CD14-positive monocyte (primary cell): ENCODE measurements at regions not wholly inside any gene's neighbourhood (a gene's known extent, or its start where the extent isn't known, plus 50 kb on each side); places are given as distances from the start of the nearest gene placed in this dataset.

ENCODE experiments used
- DNase-seq, 3 donors: peaks; one replicate each; pipeline ENCODE4 v3.0.0-alpha.2; 2011 to 2022
- H2AFZ ChIP-seq: 2 replicates; pipeline ENCODE4 v1.6.0; 2012; ENCODE audit warnings: mild to moderate bottlenecking, low read depth, low read length, inconsistent platforms; ENCODE audit not compliant: insufficient read depth, poor library complexity, severe bottlenecking
- H3K27ac ChIP-seq, 2 donors: 1 replicate in 1 of 2; 2 replicates in 1 of 2; pipeline ENCODE4 v1.5.1; 2012 to 2013; ENCODE audit warnings: low read length in 2 of 2, control low read depth in 1 of 2, inconsistent platforms in 1 of 2, low read depth in 1 of 2, mild to moderate bottlenecking in 1 of 2
- H3K27me3 ChIP-seq, 2 donors: one replicate each; pipeline versions ENCODE4 v1.6.0 to v1.6.1; 2011 to 2013; ENCODE audit warnings: low read length in 2 of 2; ENCODE audit not compliant: control insufficient read depth in 2 of 2, insufficient read depth in 2 of 2
- H3K36me3 ChIP-seq, 2 donors: replicated peaks in 1 of 2; 1 replicate in 1 of 2; 2 replicates in 1 of 2; pipeline versions ENCODE4 v1.5.1 to v1.6.1; 2012 to 2013; ENCODE audit warnings: low read length in 2 of 2, control low read depth in 1 of 2, inconsistent platforms in 1 of 2, mild to moderate bottlenecking in 1 of 2; ENCODE audit not compliant: insufficient read depth in 2 of 2, control insufficient read depth in 1 of 2
- H3K4me1 ChIP-seq, 2 donors: 1 replicate in 1 of 2; 2 replicates in 1 of 2; pipeline versions ENCODE4 v1.5.1 to v1.6.1; 2012 to 2013; ENCODE audit warnings: low read length in 2 of 2, control low read depth in 1 of 2, inconsistent platforms in 1 of 2, mild to moderate bottlenecking in 1 of 2, moderate library complexity in 1 of 2; ENCODE audit not compliant: insufficient read depth in 2 of 2, control insufficient read depth in 1 of 2
- H3K4me2 ChIP-seq: replicated peaks from 2 replicates; pipeline ENCODE3; 2012; ENCODE audit warnings: low read length, moderate library complexity, mild to moderate bottlenecking; ENCODE audit not compliant: poor library complexity, severe bottlenecking; ENCODE audit errors: extremely low read depth
- H3K4me3 ChIP-seq, 3 experiments: fragments of 200-600 bp in 1 of 3; sonication (generic) in 1 of 3; replicated peaks in 1 of 3; 1 replicate in 2 of 3; 2 replicates in 1 of 3; pipeline ENCODE4 v1.5.1; 2011 to 2013; ENCODE audit warnings: low read length in 3 of 3, mild to moderate bottlenecking in 3 of 3, control low read depth in 2 of 3, low read depth in 2 of 3, inconsistent platforms in 1 of 3, moderate library complexity in 1 of 3
- H3K79me2 ChIP-seq: 2 replicates; pipeline ENCODE4 v1.6.0; 2012; ENCODE audit warnings: mild to moderate bottlenecking, control low read depth, inconsistent platforms, low read length, moderate library complexity; ENCODE audit not compliant: insufficient read depth
- H3K9ac ChIP-seq: 2 replicates; pipeline ENCODE4 v1.6.0; 2017; ENCODE audit warnings: low read length, mild to moderate bottlenecking; ENCODE audit not compliant: insufficient read depth, poor library complexity, severe bottlenecking
- H3K9me3 ChIP-seq, 2 donors: replicated peaks in 1 of 2; 1 replicate in 1 of 2; 2 replicates in 1 of 2; pipeline versions ENCODE4 v1.5.1 to v1.6.1; 2012 to 2013; ENCODE audit warnings: low read length in 2 of 2, control low read depth in 1 of 2; ENCODE audit not compliant: control insufficient read depth in 1 of 2, insufficient read depth in 1 of 2
- H4K20me1 ChIP-seq: 2 replicates; pipeline ENCODE4 v1.6.0; 2012; ENCODE audit warnings: mild to moderate bottlenecking, low read length, control low read depth, moderate library complexity; ENCODE audit not compliant: insufficient read depth
- H3K27ac Mint-ChIP-seq, 7 donors: one replicate each; pipeline ENCODE4 v1.8.0; 2020; ENCODE audit warnings: mild to moderate bottlenecking in 7 of 7, mixed read lengths in 7 of 7, moderate library complexity in 6 of 7, inconsistent platforms in 2 of 7
- H3K27me3 Mint-ChIP-seq, 3 donors: one replicate each; pipeline ENCODE4 v1.8.0; 2021 to 2022; ENCODE audit warnings: low read depth in 3 of 3, mild to moderate bottlenecking in 3 of 3, mixed read lengths in 3 of 3, moderate library complexity in 3 of 3, inconsistent platforms in 1 of 3
- H3K36me3 Mint-ChIP-seq, 2 donors: one replicate each; pipeline ENCODE4 v1.8.0; 2020; ENCODE audit warnings: mixed read lengths in 2 of 2, inconsistent platforms in 1 of 2, mild to moderate bottlenecking in 1 of 2
- H3K4me1 Mint-ChIP-seq: one replicate; pipeline ENCODE4 v1.8.0; 2020; ENCODE audit warnings: mild to moderate bottlenecking, mixed read lengths
- H3K4me3 Mint-ChIP-seq, 2 donors: one replicate each; pipeline ENCODE4 v1.8.0; 2020; ENCODE audit warnings: mild to moderate bottlenecking in 2 of 2, mixed read lengths in 2 of 2, moderate library complexity in 1 of 2
- H3K9me3 Mint-ChIP-seq, 7 donors: one replicate each; pipeline ENCODE4 v1.8.0; 2020 to 2022; ENCODE audit warnings: mixed read lengths in 7 of 7, mild to moderate bottlenecking in 6 of 7, moderate library complexity in 6 of 7, inconsistent platforms in 2 of 7
- WGBS: methylation state at CpG from one replicate; pipeline ENCODE4 v1.1.5; 2013; ENCODE audit warnings: missing lambda C conversion rate; ENCODE audit not compliant: insufficient coverage; 5-methylcytosine and 5-hydroxymethylcytosine counted together
- intact Hi-C, 2 donors: fragments of 100-400 bp; cut with micrococcal nuclease; formaldehyde crosslinking; loops; one replicate each; pipeline versions ENCODE4 v1.15.0 to v1.15.1; 2023
- TF ChIP-seq, protein P1 (sequence below): fragments of 200-600 bp; IDR thresholded peaks from one replicate; pipeline ENCODE4 v1.8.0; 2022; ENCODE audit warnings: antibody characterized with exemption, mild to moderate bottlenecking

DNA sequence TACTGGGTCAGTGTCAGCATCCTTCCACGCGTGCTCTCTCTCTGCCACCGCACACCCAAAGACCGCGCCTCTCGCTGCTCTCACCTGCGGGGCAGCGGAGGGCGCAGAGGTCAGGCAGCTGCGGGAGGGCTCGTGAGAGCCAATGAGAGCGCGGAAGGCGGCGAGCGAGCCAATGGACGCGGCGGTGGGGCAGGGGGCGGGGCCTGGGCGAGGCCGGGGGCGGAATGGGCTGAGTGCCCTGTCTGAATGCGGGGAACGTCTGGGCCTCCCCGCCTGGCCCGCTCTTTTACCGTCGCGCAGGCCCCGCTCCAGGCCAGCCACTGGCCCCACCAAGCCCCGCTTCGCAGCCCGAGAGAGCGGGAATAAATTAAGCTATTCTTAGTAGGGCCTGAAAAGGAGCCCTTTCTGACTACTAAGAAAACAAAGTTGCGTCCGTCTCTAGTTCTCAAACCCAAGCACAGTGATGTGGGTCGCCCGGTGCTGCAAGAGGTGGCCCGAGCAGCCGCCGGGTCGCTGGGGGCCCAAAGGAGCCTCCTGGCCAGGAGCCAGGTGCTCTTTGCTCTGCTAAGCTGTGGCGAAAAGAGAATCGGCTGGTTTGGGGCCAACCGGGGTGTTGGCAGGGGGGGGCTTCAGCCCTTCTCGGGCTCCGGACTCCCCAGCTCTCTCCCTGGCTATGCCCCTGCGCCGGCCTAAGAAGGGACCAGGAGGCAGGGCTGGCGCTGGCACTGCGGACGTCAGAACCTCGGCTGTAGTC, 81.1 kb upstream of the GLI2 start:
- Mint-ChIP-seq H3K27ac (no peak overlapping the region), H3K36me3 (no peaks in the 10 kb centered on the region), H3K4me1 (no peaks in the 10 kb centered on the region), H3K9me3 (peaks cover 24 to 46% (median 26%) of the 10 kb centered on the region in 7 donors), H3K27me3 (peaks cover 11 to 29% (median 16%) of the 10 kb centered on the region in 3 donors), H3K4me3 (peak overlapping the region in 1 of 2 donors; percentile 21)
- Histone ChIP-seq H3K4me1 (no peaks in the 10 kb centered on the region), H3K9ac (no peak overlapping the region), H3K4me2 (no peak overlapping the region), H3K79me2 (no peaks in the 10 kb centered on the region), H3K4me3 (no peak overlapping the region), H3K9me3 (peaks cover 31 to 34% of the 10 kb centered on the region in 2 donors), H3K36me3 (no peaks in the 10 kb centered on the region), H2AFZ (no peak overlapping the region), H3K27ac (no peak overlapping the region), H3K27me3 (peaks cover 0 to 4% of the 10 kb centered on the region in 2 donors), H4K20me1 (no peaks in the 10 kb centered on the region)
- TF ChIP-seq, protein P1, sequence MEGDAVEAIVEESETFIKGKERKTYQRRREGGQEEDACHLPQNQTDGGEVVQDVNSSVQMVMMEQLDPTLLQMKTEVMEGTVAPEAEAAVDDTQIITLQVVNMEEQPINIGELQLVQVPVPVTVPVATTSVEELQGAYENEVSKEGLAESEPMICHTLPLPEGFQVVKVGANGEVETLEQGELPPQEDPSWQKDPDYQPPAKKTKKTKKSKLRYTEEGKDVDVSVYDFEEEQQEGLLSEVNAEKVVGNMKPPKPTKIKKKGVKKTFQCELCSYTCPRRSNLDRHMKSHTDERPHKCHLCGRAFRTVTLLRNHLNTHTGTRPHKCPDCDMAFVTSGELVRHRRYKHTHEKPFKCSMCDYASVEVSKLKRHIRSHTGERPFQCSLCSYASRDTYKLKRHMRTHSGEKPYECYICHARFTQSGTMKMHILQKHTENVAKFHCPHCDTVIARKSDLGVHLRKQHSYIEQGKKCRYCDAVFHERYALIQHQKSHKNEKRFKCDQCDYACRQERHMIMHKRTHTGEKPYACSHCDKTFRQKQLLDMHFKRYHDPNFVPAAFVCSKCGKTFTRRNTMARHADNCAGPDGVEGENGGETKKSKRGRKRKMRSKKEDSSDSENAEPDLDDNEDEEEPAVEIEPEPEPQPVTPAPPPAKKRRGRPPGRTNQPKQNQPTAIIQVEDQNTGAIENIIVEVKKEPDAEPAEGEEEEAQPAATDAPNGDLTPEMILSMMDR, result no peak
- no peak for DNase-seq
- WGBS, result 29% methylated on average over 54 of the region's 54 CpGs
- intact Hi-C loops, result no loop called here

DNA sequence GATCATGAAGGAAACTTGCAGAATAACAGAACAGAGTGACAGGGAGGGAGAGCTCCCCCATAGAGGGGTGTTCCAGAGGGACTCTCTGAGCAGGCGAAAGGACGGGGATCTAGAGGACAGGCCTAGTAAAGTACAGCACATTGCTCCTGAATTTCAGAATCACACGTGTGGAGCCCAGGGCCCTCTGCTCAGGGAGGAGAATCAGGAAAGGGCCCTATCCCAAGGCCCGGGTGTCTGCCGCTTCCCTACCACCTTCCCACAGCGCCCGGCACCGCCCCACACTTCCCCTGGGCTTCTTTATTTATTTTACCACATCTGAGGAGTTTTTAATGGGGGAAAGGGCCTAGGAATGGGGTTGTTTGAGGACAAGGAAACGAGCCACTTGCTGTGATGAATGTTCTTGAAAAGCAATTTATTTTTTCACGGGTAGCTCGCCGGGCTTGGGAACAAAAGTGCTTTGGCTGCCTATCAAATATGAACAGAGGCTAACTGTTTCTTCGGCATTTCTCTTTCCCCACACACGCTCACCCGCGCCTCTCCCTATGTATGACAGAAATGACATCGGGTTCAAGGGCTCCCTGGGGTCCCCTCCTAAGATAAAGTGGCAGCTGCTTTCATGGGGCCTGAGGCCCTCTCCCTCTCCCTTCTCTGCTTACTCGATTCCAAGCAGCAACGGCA, 79.3 kb upstream of the GLI2 start:
- WGBS, result 94% methylated on average over 11 of the region's 19 CpGs
- Mint-ChIP-seq H3K36me3 (no peaks in the 10 kb centered on the region), H3K27me3 (peaks cover 18 to 33% (median 19%) of the 10 kb centered on the region in 3 donors), H3K9me3 (peaks cover 9 to 28% (median 14%) of the 10 kb centered on the region in 7 donors), H3K4me3 (no peak overlapping the region), H3K4me1 (no peaks in the 10 kb centered on the region), H3K27ac (no peak overlapping the region)
- no peak for DNase-seq
- no peak overlapping the region for H3K9ac ChIP-seq
- H3K36me3 ChIP-seq, result no peaks in the 10 kb centered on the region
- H3K27ac ChIP-seq, result no peak overlapping the region
- intact Hi-C loops, result no loop called here
- H3K9me3 ChIP-seq, result peaks cover 20 to 22% of the 10 kb centered on the region in 2 donors
- H3K4me3 ChIP-seq, result no peak overlapping the region
- no peak overlapping the region for H3K4me2 ChIP-seq
- no peaks in the 10 kb centered on the region for H3K4me1 ChIP-seq
- TF ChIP-seq, protein P1, result no peak
- H3K27me3 ChIP-seq, result peaks cover 0 to 7% of the 10 kb centered on the region in 2 donors
- no peak overlapping the region for H2AFZ ChIP-seq
- H3K79me2 ChIP-seq, result no peaks in the 10 kb centered on the region
- no peaks in the 10 kb centered on the region for H4K20me1 ChIP-seq
